GM12878 (cell line): ENCODE measurements at regions not wholly inside any gene's neighbourhood (a gene's known extent, or its start where the extent isn't known, plus 50 kb on each side); places are given as distances from the start of the nearest gene placed in this dataset.

Source experiments
- PML ChIP-seq: IDR thresholded peaks from 2 replicates; pipeline ENCODE4 v1.6.1; 2012; ENCODE audit warnings: low read length, inconsistent platforms
- POLR2A ChIP-seq: IDR thresholded peaks from 2 replicates; pipeline ENCODE4 v1.6.1; 2011; ENCODE audit warnings: low read depth, mild to moderate bottlenecking, low read length
- RBBP5 ChIP-seq: fragments of 200-600 bp; sonication (generic); conservative IDR thresholded peaks from 2 replicates; pipeline ENCODE4 v1.6.1; 2016

DNA sequence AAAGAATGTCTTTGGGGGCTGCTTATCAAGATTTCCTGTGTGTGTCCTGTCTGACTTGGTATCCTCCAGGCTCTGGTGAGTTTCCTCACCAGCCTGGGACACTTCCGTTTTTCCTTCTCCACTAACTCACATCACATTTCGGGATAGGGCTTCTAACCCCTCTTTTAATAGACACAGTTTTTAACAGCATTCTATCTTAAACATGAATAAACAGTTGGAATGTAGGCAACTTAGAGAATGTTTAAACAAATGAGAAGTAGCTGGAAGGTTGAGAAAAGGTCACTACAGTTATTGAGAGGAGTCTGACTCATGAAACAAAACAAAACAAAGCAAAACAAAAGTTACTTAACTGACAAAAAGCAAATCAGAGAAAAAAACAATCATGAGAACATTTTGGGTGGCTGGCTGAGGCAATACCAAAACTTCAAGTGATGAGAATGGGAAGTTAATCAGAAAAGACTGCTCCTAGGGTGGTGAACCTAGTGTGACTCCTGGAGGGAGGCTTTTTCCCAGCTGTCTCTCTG, 64.7 kb upstream of the CTSC start:
- no peak for TF ChIP-seq POLR2A
- no peak for TF ChIP-seq PML
- no peak for TF ChIP-seq RBBP5
